GM19324 (cell line): ENCODE measurements at regions not wholly inside any gene's neighbourhood (a gene's known extent, or its start where the extent isn't known, plus 50 kb on each side); places are given as distances from the start of the nearest gene placed in this dataset.

Experiments
- ATAC-seq: cut with Tn5 transposase; IDR thresholded peaks from one replicate; pipeline ENCODE4 v1.9.1; 2021; ENCODE audit warnings: mild to moderate bottlenecking, moderate library complexity; ENCODE audit not compliant: unreplicated experiment, low FRiP score

DNA sequence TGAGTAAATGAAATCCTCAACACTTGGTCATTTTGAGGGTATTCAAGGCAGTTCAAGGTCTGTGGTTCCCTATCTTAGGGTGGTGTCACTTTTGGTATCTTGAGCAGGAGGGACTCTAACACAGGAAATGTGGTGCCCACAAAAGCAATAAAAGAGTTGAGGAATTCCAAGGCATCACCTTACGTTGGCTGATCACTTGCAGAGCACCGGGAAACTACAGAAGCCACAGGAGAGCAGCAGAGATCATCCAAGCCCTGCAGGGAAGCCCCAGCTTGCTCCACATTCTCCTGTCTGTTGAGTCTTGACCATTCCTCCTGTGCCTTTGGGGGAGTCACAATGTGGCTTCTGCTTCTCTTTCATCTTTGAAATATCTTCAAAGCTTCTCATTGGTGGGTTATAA, 565.8 kb upstream of the ADARB2 start:
- ATAC-seq, result no peak

DNA sequence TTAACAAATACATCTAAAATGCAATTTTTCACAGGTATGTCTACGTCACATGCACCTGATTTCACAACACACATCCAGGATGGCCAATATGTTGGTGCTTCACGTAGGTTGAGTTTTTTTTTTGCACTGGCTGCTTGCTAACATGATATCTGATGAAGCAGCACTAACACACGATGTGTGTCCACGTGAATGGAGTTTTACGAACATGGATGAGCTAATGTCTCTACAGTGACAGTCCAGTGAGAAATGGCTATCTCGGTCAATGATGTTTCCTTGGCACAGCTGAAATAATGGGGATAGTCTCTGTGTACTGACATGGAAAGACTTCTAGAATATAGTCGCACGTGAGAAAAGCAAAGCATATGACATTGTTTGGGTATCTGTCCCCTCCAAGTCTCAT, 563.9 kb upstream of the ADARB2 start:
- ATAC-seq, result no peak

DNA sequence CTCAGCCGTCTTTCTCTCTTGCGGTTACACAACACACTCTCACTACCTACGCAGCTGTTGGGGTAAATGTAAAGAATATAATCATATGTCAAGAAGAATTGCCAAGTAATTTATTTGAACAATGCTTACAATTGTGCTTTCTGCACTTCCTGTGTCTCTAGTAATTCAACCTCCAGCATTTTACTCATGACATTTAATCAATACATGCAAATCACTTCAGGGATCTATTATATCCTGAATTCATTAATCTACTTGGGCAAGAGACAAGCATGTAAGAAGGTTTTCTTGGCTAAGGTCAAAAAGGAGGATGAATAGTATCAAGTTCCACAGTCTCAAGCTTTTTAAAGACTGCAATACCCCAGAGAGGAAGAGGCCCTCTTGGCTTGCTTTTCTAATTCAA, 562.9 kb upstream of the ADARB2 start:
- ATAC-seq, result no peak

DNA sequence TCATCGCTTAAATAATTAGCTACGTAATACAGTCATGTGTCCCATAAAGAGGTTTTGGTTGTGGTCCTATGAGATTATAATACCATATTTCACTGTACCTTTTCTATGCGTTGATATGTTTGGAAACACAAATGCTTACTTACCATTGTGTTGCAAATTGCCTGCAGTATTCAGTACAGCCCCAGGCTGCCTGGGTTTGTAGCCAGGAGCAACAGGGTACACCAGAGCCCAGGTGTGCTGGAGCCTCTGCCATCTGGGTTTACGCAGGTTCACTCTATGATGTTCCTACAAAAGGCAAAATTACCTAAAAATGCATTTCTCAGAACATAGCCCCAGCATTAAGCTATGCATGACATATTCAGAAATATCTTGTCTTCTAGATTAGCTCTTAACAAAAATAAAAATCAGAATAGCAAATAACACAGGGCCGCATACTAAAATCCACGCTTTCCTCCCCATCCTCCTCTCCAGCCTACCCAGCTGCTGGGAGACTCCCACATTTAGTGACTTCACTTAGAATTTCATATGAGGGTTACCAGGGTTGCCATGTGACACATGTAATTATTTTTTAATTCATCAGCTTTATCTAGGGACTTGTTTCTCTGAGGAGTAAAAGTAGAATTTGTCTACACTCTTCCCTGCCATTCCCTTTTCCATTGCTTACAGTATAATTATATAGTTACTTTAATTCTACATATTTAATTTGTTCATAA, 559.0 kb upstream of the ADARB2 start:
- no peak for ATAC-seq

DNA sequence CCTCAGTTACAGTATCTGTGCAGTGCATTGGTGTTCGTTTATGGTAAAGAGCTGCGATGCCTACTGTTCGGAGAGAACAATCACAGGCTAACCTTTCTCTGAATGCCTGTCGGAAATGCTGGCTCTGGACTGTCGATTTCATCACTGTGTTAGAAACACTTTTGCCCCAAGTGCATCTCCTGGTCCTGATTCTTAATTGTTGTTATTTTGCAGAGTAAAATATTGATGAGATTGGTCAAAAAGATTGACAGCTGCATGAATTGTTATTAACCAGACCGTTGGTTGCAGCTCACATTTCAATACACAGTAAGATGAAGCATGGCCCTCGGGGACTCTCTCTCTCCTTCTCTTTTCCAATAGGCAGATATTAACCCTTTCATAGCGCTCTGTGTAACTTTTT, 557.4 kb upstream of the ADARB2 start:
- no peak for ATAC-seq

DNA sequence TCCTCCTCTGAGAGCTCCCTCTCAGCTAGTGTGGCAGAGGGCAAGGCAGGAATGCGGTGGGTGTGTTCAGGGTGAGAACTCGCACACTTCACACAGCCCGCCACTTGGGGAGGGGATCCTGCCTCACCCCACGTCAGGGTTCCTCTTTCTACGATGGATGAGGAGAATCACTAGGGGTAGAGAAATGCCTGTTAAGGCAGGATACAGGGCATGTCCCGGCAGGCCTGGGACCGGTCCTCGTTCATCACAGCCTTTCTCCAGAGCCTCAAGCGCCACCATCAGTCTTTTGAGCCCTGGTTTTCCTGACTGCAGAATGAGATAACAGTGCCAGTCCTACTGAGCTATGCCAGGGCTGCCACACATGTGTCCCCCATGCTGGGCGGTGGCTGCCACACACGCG, 546.7 kb upstream of the ADARB2 start:
- no peak for ATAC-seq

DNA sequence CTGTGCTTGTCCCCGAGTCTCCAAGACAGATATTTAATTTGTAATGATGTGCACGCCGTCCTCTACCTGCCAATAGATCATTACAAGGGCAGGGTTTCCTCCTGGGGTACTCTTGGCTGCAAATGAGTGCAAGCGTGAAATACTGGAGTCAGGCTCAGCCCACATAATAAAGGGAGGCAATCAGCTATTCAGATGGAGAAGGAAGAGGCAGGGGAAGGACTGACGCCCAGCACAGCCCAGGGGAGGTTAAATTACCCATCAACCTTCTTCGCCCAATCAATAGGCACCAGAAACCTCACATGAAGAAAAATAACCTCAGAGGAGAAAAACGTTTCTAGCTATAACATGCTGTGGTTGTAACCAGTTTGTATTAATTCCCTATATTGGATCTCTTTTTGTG, 544.9 kb upstream of the ADARB2 start:
- no peak for ATAC-seq

DNA sequence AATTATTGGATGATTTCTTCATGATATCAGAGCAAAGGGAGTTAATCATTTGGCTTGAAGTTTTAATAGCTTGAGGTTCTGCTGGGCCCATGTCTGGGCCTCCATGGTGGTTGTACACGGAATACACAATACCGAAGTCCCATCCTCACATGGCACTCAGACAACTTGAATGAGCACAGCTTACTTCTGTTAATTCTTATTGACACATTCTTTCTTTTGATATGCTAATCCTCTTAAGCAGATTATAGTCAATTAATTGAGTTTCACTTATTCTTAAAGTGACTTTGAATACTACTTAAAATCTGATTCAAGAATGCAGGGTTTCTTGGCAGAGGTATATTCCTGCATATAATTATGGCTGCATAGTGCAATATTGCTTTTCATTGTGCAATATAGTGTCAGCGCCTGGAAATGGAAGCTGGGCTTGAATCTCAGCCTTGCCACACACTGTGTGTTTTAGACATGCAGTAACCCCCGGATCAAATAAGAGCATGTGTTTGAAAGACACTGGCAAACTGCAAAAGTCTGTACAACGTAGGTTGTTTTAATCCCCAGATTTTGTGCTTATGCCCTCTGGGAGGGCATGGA, 543.5 kb upstream of the ADARB2 start:
- ATAC-seq, result no peak

DNA sequence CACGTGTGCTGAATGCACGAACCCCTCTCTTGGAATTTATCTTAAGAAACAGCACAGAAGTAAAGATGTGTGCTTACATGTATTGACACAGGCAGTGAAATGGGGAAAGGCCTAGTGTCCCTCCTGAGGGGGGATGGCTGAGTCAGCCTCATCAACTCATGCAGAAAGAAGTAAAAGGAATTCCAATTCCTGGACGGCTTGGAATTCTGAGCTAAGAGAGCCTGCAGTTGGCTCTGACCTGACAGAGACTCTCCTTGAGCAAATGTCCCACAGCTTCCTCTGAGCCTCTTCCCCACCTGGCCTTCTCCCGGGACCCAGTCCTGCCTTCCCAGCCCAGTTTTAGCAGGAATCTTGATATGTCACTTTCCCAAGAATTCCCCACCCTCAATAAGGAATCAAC, 542.4 kb upstream of the ADARB2 start:
- no peak for ATAC-seq

DNA sequence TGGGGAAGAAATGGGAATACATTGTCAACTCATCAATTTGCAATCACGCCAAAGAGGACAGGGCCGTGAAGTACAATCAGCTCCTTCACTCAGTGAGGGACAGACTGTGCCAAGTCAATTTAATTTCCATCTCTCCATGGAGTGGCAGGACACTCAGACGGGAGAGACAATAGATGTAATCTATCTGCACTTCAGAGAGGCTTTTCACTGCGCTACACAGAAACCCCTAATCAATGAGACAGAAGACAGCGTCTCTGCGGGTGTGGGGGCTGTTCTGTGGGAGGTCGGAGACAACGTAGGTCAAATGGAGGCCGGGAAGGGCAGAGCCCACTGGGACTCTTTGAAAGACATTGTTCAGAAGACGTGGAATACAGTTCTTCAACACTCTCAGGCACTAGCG, 541.0 kb upstream of the ADARB2 start:
- no peak for ATAC-seq

DNA sequence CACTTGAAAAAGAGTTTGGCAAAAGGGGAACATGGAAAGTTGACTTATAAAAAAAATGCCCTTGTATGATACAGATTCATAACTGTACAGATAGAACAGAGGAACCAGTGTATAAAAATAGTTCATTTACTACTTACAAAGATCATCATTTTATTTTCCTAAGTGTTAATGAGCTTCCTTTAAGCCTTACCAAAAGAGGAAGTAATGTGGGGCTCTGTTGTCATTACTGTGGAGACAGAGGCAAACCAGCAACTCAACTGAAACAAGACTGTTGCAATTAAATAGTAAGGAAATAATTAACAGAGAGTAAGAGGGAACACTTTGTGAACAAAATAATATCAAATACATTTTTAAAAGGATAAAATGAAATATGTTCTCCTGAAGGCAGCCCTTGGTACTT, 526.2 kb upstream of the ADARB2 start:
- ATAC-seq, result no peak

DNA sequence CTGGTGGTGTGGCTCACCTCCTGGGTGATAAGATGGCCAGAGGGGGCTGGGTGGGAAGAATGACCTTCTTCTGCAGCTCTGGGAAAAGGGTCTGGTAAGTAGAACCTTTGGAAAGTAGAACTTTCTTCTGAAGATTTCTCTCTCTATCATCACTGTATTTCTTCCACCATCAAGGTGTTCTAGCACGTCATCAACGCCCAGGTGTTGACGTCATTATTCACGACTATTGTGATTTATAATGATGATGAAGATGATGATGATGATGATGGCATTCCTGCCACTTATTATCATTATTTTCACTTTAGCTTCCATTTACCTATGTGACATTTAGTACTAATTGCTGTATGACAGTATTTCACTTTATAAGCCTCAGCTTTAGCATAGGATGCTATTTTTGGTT, 525.6 kb upstream of the ADARB2 start:
- ATAC-seq, result no peak

DNA sequence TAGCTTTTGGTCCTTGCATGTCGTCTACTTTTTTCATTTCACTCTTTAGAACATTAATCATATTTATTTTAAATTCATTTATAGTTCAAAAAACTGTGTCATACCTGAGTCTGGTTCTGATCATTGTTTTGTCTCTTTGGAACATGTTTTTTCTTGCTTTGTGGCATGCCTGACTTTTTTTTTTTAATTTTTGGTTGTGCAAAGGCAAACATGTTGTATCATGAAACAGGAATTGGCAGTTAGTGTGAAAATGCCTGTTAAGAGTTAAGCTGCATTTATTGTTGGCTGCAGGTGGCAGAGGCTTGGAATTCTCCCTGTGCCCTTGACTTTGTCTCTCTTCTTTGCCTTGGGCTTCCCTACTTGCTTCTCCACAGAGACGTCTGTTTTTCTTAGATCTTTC, 525.0 kb upstream of the ADARB2 start:
- no peak for ATAC-seq

DNA sequence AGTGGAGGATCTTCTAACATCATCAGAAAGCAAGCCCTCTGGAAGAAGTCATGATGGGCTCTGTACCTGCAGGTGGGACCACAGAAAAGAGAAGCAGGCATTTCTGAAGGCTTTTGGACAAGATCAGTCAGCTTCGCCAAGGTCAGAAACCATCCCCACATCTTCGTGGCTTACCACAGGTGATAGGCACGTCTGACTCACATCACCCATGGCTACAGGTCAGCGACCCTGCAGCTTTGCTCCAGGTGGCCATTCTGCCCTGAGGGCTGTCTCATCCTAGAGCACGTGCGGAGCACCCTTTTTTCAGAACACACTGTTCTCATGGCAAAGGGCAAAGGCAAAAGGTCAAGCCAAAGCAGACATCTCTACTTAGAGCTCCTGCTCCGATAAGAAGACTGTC, 518.9 kb upstream of the ADARB2 start:
- ATAC-seq, result no peak

DNA sequence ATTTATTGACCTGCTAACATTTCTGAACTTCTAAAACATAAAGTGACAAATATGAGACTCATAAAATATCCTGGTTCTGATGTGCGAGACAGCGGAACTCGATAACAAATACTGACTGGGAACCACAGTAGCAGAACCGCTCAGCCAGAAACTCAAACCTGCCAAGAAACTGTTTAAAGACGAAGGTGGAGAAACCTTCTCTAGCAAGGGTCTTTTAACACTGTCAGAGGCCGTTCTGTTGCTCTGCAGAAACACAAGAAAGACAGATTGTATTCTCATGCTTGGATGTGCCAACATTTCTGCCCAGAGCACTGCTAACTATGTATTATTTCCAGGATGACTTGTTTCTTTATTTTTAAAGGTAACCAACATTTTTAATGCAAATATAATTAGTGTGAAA, 514.8 kb upstream of the ADARB2 start:
- no peak for ATAC-seq

DNA sequence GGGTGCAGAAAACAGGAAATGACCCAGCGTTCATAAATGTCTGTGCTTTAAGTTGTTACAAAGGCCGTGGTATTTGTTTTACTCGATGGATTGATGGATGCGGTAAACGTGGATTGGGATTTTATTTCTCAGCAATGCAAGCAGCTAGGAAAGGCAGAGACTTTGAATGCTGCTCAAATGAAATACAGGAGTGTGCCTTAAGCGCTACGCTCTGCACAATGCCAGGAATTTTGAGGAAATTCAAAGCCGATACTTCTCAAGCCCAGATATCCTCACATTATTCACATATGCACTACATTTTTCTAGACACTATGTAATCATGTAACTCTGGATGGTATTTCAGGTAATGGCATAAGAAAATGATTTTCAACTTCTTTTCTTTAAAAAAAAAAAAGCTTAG, 514.3 kb upstream of the ADARB2 start:
- no peak for ATAC-seq

DNA sequence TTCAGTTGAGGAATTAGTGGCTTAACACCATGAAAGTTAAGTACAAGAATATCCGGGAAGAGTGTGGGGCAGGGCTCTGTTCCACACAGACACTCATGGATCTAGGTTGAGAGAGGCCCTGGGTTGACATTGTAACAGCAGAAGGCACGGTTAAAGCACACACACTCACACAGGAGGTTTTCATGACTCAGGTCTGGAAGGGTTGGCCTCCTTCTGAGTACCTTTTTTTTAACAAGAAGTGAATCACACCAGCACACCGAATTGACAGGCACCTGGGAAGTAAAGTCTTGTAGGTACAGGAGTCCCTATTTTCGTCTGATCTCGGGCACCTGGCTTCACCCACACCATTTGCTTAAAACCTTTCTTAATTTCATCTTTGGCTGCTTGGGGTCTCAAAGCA, 509.4 kb upstream of the ADARB2 start:
- ATAC-seq, result no peak

DNA sequence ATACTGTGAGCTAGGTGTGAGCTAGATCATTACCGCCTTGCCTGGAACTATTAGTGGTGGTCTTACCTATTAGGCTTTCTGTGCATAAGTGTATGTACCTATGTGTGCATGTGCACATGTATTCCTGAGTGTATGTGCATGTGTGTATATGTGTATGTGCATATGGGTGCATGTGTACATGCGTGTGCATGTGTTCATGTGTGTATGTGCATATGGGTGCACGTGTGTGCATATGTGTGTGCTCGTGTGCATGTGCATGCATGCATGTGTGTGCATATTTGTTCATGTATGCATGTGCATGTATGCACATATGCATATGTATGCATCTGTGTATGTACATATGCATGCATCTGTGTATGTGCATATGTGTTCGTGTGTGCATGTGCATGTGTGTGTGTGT, 508.3 kb upstream of the ADARB2 start:
- no peak for ATAC-seq

DNA sequence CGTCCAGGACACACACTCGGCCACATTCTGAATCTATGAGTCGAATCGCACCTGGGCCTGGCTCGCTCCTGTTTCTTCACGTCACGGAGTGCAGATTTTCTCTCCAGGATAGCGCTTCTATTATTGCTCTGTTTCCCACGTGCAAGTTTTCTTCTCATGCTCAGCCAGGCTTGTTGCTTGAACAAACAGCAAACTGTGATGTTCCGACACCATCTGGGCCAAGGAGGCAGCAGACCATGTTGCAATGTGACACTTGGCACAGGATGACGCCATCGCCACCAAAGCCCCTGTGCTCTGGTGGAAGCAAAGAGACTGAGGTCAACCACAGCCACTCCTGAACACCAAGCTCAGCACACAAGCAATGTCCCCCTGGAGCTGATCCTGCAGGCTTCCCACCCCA, 507.1 kb upstream of the ADARB2 start:
- ATAC-seq, result no peak

DNA sequence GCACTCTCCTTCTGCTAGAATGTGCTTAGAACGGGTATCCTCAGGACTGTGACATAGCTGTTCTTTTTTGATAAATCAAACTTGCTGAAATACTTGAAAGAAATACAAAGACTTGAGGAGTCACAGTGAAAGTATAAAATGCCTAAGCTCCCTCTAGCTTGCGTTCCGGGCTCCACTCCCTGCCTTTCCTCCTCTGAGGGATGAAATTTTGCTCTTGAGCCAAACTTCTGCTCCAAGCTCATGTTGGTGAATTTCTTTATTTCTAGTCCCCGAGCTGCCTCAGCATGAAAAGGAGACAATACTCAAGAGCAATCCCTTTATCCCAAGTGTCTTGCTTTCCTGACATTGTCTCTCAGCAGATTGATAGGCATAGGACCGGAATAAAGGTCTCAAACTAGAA, 499.6 kb upstream of the ADARB2 start:
- no peak for ATAC-seq

DNA sequence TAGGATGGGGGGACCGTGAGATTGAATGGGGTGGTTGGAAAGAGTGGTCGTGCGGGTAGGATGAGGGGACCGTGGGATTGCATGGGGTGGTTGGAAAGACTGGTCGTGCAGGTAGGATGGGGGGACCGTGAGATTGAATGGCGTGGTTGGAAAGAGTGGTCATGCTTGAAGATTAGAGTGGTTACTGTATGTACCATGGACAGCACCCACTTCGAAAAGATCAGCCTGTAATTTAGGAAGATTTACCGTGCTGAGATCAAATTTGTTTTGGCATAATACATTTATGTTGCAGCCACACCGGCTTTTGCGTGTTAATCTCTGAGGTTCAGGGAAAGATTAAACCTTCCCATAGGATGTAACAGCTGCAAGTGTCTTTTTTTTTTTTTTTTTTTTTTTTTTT, 495.2 kb upstream of the ADARB2 start:
- ATAC-seq, result no peak

DNA sequence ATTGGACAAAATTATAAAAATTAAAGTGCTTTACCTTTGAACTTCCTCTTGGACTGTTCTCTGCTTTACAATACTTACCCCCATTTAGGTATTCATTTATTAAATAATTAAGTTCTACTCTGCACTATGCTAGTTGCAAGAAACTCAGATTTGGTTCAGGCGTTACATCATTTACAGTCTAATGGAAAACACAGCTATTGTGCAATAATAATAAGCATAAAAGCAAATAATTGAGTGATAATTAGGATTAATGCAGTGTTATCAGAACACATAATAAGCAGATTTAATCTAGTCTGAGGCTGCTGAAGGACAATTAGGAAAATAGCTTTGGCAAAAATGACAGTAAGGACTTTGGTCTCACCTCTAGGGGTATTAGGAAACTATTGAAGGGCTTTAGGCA, 493.2 kb upstream of the ADARB2 start:
- ATAC-seq, result no peak
